ENCODE measurements at regions not wholly inside any gene's neighbourhood (a gene's known extent, or its start where the extent isn't known, plus 50 kb on each side); places are given as distances from the start of the nearest gene placed in this dataset.

DNA sequence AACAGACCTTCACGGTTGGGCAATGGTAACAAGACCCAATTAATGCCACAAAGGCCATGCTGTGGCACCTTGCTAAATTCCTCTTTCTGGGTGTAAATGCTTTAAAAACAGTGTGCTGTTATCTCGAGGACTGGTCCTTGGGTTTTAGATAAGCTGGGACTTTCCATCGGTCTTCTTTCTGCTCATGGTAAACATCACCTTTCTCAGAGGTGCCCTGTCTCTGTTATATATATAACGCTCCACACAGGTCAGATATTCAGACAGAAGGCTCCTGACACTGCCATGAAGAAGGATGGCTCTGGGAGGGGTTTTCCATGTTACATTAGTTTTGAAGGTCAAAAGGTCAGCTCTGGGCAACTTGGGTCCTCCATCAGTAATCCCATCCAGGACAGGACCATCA, 151.6 kb downstream of the BBOX1 start:
- no peak for DNase-seq (ENCODE audit: low spot score)

DNA sequence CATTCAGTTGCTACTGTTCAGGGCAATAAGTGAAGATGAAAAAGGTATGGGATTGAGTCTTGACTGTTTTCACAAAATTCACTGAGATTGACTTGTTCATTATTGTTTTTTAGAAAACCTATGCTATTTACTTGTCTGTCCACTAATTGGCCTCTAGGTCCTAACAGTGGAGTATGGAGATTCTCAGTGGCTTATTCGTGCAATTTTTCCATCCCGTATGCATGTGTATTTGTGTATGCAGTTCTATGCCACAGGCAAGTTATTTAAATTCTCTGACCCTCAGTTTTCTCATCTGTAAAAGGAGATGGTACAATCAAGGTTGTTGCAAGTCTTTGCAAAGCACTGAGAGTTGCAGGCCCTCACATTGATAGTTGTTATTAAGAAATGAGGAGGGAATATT, 151.0 kb downstream of the BBOX1 start:
- DNase-seq (ENCODE audit: low spot score), result no peak

- DNase-seq (ENCODE audit: low spot score), result no peak
These were observed 148.1 kb downstream of the BBOX1 start for GRCh38 chr11:27188696-27189095.

DNA sequence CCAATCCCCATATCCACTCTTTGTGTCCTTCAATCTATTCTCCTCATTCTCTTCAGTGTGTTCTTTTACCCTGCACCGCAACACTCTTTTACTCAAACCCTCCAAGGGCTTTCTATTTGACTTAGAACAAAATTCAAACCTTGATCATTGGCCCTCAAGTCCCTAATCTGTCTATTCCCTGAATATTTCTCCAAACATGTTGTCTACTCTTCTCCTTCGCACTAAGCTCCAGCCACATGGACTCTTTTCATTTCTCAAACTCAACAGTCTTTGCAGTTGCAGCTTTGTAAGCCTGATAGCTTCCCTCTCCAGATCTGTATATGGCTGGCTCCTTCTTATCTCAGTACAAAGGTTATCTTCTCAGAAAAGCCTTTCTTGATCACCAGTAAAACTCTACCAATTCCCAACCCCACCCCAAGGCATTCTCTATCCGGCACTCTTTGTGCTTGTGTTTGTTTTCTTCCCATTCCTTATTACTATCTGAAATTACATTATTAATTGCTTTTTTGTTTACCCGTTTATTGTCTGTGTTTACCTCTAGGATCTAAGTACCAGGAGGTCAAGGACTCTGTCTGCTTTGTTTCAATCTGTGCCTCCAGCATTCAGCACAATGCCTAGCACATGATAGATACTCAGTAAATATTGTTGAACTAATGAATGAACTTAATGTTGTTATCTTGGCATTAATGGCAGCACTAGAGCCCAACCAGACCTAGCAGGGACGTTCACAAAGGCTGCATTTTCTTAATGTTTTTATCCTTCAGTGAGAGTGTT, 147.4 kb downstream of the BBOX1 start:
- no peak for DNase-seq (ENCODE audit: low spot score)

- DNase-seq (ENCODE audit: low spot score), result no peak
These were observed 146.6 kb downstream of the BBOX1 start for GRCh38 chr11:27187075-27187847.

DNA sequence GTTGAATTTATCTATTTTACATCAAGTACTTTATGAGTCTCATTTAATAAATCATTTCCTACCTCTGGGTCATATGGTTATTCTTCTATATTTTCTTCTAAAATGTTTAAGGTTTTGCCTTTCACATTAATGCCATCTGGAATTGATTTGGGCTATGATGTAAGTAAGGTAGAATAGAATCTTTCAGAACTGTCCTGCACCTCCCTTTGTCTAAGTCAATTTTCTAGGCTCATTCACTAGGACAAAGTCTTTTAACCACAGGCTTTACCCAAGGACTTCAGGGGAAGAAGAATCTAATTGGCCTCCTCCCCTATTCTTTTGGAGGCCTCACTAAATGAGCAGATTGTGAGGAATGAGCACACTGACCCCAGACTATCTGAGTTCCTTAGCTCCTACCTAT, 146.0 kb downstream of the BBOX1 start:
- DNase-seq (ENCODE audit: low spot score), result no peak

- DNase-seq (ENCODE audit: low spot score), result no peak
These were observed 144.1 kb downstream of the BBOX1 start for GRCh38 chr11:27184458-27185312.

GRCh38 chr11:27183672-27184457, 143.2 kb downstream of the BBOX1 start:
- peak; percentile 23 for DNase-seq (ENCODE audit: low spot score)

GRCh38 chr11:27179334-27179733, 138.7 kb downstream of the BBOX1 start:
- no peak for DNase-seq (ENCODE audit: low spot score)

DNA sequence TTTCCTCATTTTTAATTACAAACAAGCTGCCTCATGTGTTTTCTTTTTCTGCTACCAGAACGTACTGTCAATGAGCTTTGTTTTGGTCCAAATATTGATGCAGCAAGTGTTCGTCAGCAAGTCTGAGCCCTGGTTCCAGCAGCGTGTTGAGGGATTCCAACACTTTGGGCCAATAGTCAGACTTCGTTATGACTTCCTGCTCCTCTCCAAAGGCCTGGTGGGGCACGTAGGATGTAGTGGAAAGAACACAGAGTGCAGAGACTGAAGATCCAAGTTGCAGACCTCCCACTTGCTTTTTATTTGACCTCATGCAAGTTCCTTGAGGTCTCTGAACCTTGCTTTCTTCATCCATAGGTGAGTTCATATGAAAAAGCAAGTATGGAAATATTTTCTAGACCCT, 138.2 kb downstream of the BBOX1 start:
- DNase-seq (ENCODE audit: low spot score), result no peak

All from CD4-positive, alpha-beta T cell treated with Interleukin-15 for 4 hours (primary cell).